ENCODE measurements at regions not wholly inside any gene's neighbourhood (a gene's known extent, or its start where the extent isn't known, plus 50 kb on each side); places are given as distances from the start of the nearest gene placed in this dataset.

DNA sequence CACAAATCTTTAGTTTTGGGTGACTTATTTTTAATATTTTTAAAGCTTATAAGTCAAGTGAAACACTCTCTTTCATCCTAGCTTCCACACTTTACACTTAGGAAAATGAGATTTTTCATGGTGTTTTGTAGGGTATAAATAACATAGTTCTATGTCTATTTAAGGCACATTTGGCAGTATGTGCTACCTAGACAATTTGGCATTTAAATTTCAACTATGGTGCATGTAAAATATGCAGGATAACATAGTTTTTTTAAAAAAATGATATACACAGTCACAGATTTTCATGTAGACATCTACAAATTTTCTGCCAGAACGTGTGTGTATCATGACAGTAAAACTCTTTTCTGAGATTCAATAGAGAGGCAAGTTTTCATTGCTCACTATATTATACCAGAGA, 115.1 kb upstream of the MAP3K7 start:
- no peaks in the 10 kb centered on the region for H3K36me3 ChIP-seq (ENCODE audit: control insufficient read depth in 3 of 3, insufficient read depth in 3 of 3, low read length in 3 of 3)
- H3K4me3 ChIP-seq (ENCODE audit: low read length in 3 of 3), result no peak overlapping the region
- no peaks in the 10 kb centered on the region for H3K4me1 ChIP-seq (ENCODE audit: control insufficient read depth in 3 of 3, insufficient read depth in 3 of 3, low read length in 3 of 3)
- no peak overlapping the region for H3K27ac ChIP-seq (ENCODE audit: low read depth, low read length)
- H3K27me3 ChIP-seq (ENCODE audit: control insufficient read depth in 3 of 3, insufficient read depth in 3 of 3, low read length in 3 of 3), result no peaks in the 10 kb centered on the region
- H3K9me3 ChIP-seq (ENCODE audit: control insufficient read depth in 3 of 3, low read length in 3 of 3), result no peaks in the 10 kb centered on the region
- H3K9ac ChIP-seq (ENCODE audit: low read depth in 1 of 3, low read length in 3 of 3), result no peak overlapping the region

DNA sequence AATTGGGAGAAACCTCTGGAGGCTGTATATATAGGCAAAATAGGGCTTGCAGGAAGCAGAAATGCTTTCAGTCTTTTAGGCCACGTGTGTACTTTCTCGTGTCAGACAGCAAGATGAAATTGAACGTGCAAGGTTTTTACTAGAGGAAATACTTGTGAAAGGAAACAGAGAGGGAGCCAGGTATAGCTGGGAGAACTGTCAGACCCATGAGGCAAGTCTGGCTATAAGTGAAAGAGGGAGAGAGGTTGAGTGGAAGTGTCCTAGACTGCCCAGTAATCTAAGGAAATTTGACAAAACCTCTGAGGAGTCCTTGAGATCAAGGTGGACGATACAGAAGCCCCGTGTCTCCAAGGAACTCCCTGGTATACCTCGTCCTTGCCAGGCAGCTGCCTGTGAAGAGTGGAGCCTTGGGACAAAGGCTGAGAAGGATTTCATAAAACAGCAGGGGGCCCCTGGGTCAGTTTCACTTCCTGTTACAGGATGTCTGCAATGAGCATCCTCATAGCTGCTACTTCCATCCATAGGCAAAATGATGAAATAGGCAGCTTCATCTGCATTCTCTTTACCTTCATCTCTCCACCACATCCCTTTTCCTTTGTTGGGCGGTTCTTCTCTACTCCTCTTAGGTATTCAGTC, 114.4 kb upstream of the MAP3K7 start:
- Histone ChIP-seq H3K9ac (ENCODE audit: low read depth in 1 of 3, low read length in 3 of 3) (no peak overlapping the region), H3K27me3 (ENCODE audit: control insufficient read depth in 3 of 3, insufficient read depth in 3 of 3, low read length in 3 of 3) (no peaks in the 10 kb centered on the region), H3K36me3 (ENCODE audit: control insufficient read depth in 3 of 3, insufficient read depth in 3 of 3, low read length in 3 of 3) (no peaks in the 10 kb centered on the region), H3K27ac (ENCODE audit: low read depth, low read length) (no peak overlapping the region), H3K4me3 (ENCODE audit: low read length in 3 of 3) (no peak overlapping the region), H3K9me3 (ENCODE audit: control insufficient read depth in 3 of 3, low read length in 3 of 3) (no peaks in the 10 kb centered on the region), H3K4me1 (ENCODE audit: control insufficient read depth in 3 of 3, insufficient read depth in 3 of 3, low read length in 3 of 3) (no peaks in the 10 kb centered on the region)

- Histone ChIP-seq H3K4me1 (ENCODE audit: control insufficient read depth in 3 of 3, insufficient read depth in 3 of 3, low read length in 3 of 3) (no peaks in the 10 kb centered on the region), H3K4me3 (ENCODE audit: low read length in 3 of 3) (no peak overlapping the region), H3K27ac (ENCODE audit: low read depth, low read length) (no peak overlapping the region), H3K9me3 (ENCODE audit: control insufficient read depth in 3 of 3, low read length in 3 of 3) (peaks cover 0 to 2% (median 0%) of the 10 kb centered on the region in 3 donors), H3K27me3 (ENCODE audit: control insufficient read depth in 3 of 3, insufficient read depth in 3 of 3, low read length in 3 of 3) (no peaks in the 10 kb centered on the region), H3K9ac (ENCODE audit: low read depth in 1 of 3, low read length in 3 of 3) (no peak overlapping the region), H3K36me3 (ENCODE audit: control insufficient read depth in 3 of 3, insufficient read depth in 3 of 3, low read length in 3 of 3) (no peaks in the 10 kb centered on the region)
Measured at GRCh38 chr6:90695316-90695715, 108.4 kb upstream of the MAP3K7 start.

DNA sequence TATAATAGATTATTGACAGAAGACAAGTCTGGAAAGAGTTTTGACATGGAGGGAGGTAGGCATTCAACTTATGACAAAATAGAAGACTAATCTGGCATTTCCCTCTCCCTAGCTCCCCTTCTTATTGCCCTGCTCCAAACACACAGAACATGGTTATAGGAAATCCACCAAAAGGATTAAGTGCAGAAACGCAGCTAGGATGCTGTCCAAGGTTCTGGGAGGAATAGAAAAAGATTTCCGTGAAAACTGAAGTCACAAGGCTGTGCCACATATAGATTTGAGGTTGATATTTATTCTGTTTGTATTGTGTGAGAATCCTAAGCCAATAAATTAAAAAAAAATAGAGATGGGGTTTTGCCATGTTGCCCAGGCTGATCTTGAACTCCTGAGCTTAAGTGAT, 107.9 kb upstream of the MAP3K7 start:
- H3K9ac ChIP-seq (ENCODE audit: low read depth in 1 of 3, low read length in 3 of 3), result no peak overlapping the region
- H3K4me1 ChIP-seq (ENCODE audit: control insufficient read depth in 3 of 3, insufficient read depth in 3 of 3, low read length in 3 of 3), result no peaks in the 10 kb centered on the region
- no peak overlapping the region for H3K4me3 ChIP-seq (ENCODE audit: low read length in 3 of 3)
- H3K9me3 ChIP-seq (ENCODE audit: control insufficient read depth in 3 of 3, low read length in 3 of 3), result peaks cover 0 to 2% (median 0%) of the 10 kb centered on the region in 3 donors
- H3K27ac ChIP-seq (ENCODE audit: low read depth, low read length), result no peak overlapping the region
- no peaks in the 10 kb centered on the region for H3K36me3 ChIP-seq (ENCODE audit: control insufficient read depth in 3 of 3, insufficient read depth in 3 of 3, low read length in 3 of 3)
- no peaks in the 10 kb centered on the region for H3K27me3 ChIP-seq (ENCODE audit: control insufficient read depth in 3 of 3, insufficient read depth in 3 of 3, low read length in 3 of 3)

- Histone ChIP-seq H3K27me3 (ENCODE audit: control insufficient read depth in 3 of 3, insufficient read depth in 3 of 3, low read length in 3 of 3) (no peaks in the 10 kb centered on the region), H3K4me3 (ENCODE audit: low read length in 3 of 3) (no peak overlapping the region), H3K36me3 (ENCODE audit: control insufficient read depth in 3 of 3, insufficient read depth in 3 of 3, low read length in 3 of 3) (no peaks in the 10 kb centered on the region), H3K4me1 (ENCODE audit: control insufficient read depth in 3 of 3, insufficient read depth in 3 of 3, low read length in 3 of 3) (no peaks in the 10 kb centered on the region), H3K9ac (ENCODE audit: low read depth in 1 of 3, low read length in 3 of 3) (no peak overlapping the region), H3K9me3 (ENCODE audit: control insufficient read depth in 3 of 3, low read length in 3 of 3) (peaks cover 0 to 2% (median 0%) of the 10 kb centered on the region in 3 donors), H3K27ac (ENCODE audit: low read depth, low read length) (no peak overlapping the region)
Measured at GRCh38 chr6:90691823-90692222, 105.0 kb upstream of the MAP3K7 start.

DNA sequence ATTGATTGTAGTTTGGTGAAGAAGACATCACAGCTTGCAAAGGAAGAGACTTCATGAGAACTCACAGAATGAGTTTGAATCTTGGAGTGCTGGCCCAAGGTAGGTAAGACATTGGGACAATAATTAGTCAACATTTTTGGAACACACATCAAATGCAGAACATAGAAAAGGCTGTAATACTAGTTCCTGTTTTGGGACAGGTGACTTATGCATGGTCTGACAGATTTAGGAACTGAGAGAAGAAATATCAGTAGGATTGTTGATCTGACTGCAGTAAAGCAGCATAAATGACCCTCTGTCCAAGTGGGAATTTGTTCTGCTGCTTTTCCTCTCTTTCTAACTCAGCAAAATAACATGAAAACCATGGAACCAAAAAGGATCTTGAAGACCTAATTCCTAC, 102.3 kb upstream of the MAP3K7 start:
- no peak overlapping the region for H3K27ac ChIP-seq (ENCODE audit: low read depth, low read length)
- H3K4me1 ChIP-seq (ENCODE audit: control insufficient read depth in 3 of 3, insufficient read depth in 3 of 3, low read length in 3 of 3), result no peaks in the 10 kb centered on the region
- H3K4me3 ChIP-seq (ENCODE audit: low read length in 3 of 3), result no peak overlapping the region
- no peak overlapping the region for H3K9ac ChIP-seq (ENCODE audit: low read depth in 1 of 3, low read length in 3 of 3)
- H3K36me3 ChIP-seq (ENCODE audit: control insufficient read depth in 3 of 3, insufficient read depth in 3 of 3, low read length in 3 of 3), result no peaks in the 10 kb centered on the region
- H3K9me3 ChIP-seq (ENCODE audit: control insufficient read depth in 3 of 3, low read length in 3 of 3), result no peaks in the 10 kb centered on the region
- H3K27me3 ChIP-seq (ENCODE audit: control insufficient read depth in 3 of 3, insufficient read depth in 3 of 3, low read length in 3 of 3), result no peaks in the 10 kb centered on the region

DNA sequence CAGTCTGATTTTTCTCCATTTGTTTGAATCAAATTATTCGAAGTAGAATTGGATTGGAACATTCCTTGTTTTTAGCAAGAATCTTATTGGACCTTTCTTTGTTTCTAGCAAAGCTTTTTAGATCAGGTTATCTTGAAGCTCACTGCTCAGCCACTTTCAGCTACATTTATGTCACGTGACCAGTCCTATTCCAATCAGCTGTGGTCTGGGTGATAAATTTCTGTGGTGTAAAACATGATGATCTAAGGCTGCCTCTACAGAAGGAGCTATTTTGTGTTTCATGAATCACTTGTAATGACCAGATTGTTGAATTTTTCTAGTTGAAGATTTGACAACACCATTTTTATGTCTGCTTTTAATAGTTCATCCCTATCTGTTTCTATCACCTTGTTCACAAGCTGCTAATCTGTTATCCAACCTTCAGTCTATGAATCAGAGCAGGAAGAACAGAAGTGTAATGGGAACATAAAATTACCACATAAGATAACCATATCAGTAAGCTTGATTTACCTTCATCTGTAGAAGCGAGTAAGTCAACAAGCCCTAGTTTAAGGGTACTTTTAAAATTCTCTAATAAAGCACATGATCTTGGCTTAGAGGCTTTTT, 101.0 kb upstream of the MAP3K7 start:
- Histone ChIP-seq H3K4me3 (ENCODE audit: low read length in 3 of 3) (no peak overlapping the region), H3K9me3 (ENCODE audit: control insufficient read depth in 3 of 3, low read length in 3 of 3) (no peaks in the 10 kb centered on the region)

GRCh38 chr6:90681863-90682262, 95.0 kb upstream of the MAP3K7 start:
- Histone ChIP-seq H3K27me3 (ENCODE audit: control insufficient read depth in 3 of 3, insufficient read depth in 3 of 3, low read length in 3 of 3) (no peaks in the 10 kb centered on the region), H3K9ac (ENCODE audit: low read depth in 1 of 3, low read length in 3 of 3) (no peak overlapping the region), H3K4me3 (ENCODE audit: low read length in 3 of 3) (no peak overlapping the region), H3K27ac (ENCODE audit: low read depth, low read length) (no peak overlapping the region), H3K9me3 (ENCODE audit: control insufficient read depth in 3 of 3, low read length in 3 of 3) (no peaks in the 10 kb centered on the region), H3K4me1 (ENCODE audit: control insufficient read depth in 3 of 3, insufficient read depth in 3 of 3, low read length in 3 of 3) (no peaks in the 10 kb centered on the region), H3K36me3 (ENCODE audit: control insufficient read depth in 3 of 3, insufficient read depth in 3 of 3, low read length in 3 of 3) (no peaks in the 10 kb centered on the region)

More for the DNA sequence above, 101.0 kb upstream of the MAP3K7 start:
- no peak overlapping the region for H3K27ac ChIP-seq (ENCODE audit: low read depth, low read length)
- H3K9ac ChIP-seq (ENCODE audit: low read depth in 1 of 3, low read length in 3 of 3), result no peak overlapping the region
- H3K27me3 ChIP-seq (ENCODE audit: control insufficient read depth in 3 of 3, insufficient read depth in 3 of 3, low read length in 3 of 3), result no peaks in the 10 kb centered on the region
- no peaks in the 10 kb centered on the region for H3K36me3 ChIP-seq (ENCODE audit: control insufficient read depth in 3 of 3, insufficient read depth in 3 of 3, low read length in 3 of 3)
- no peaks in the 10 kb centered on the region for H3K4me1 ChIP-seq (ENCODE audit: control insufficient read depth in 3 of 3, insufficient read depth in 3 of 3, low read length in 3 of 3)

GRCh38 chr6:90678049-90678779, 91.3 kb upstream of the MAP3K7 start:
- Histone ChIP-seq H3K9me3 (ENCODE audit: control insufficient read depth in 3 of 3, low read length in 3 of 3) (no peaks in the 10 kb centered on the region), H3K27ac (ENCODE audit: low read depth, low read length) (no peak overlapping the region), H3K4me1 (ENCODE audit: control insufficient read depth in 3 of 3, insufficient read depth in 3 of 3, low read length in 3 of 3) (no peaks in the 10 kb centered on the region), H3K27me3 (ENCODE audit: control insufficient read depth in 3 of 3, insufficient read depth in 3 of 3, low read length in 3 of 3) (no peaks in the 10 kb centered on the region), H3K9ac (ENCODE audit: low read depth in 1 of 3, low read length in 3 of 3) (no peak overlapping the region), H3K4me3 (ENCODE audit: low read length in 3 of 3) (no peak overlapping the region), H3K36me3 (ENCODE audit: control insufficient read depth in 3 of 3, insufficient read depth in 3 of 3, low read length in 3 of 3) (no peaks in the 10 kb centered on the region)

GRCh38 chr6:90677440-90677839, 90.6 kb upstream of the MAP3K7 start:
- Histone ChIP-seq H3K9ac (ENCODE audit: low read depth in 1 of 3, low read length in 3 of 3) (no peak overlapping the region), H3K27ac (ENCODE audit: low read depth, low read length) (no peak overlapping the region), H3K36me3 (ENCODE audit: control insufficient read depth in 3 of 3, insufficient read depth in 3 of 3, low read length in 3 of 3) (no peaks in the 10 kb centered on the region), H3K9me3 (ENCODE audit: control insufficient read depth in 3 of 3, low read length in 3 of 3) (no peaks in the 10 kb centered on the region), H3K27me3 (ENCODE audit: control insufficient read depth in 3 of 3, insufficient read depth in 3 of 3, low read length in 3 of 3) (no peaks in the 10 kb centered on the region), H3K4me3 (ENCODE audit: low read length in 3 of 3) (no peak overlapping the region), H3K4me1 (ENCODE audit: control insufficient read depth in 3 of 3, insufficient read depth in 3 of 3, low read length in 3 of 3) (no peaks in the 10 kb centered on the region)

All from skeletal muscle tissue (tissue), 3 donors.